ENCODE measurements at regions not wholly inside any gene's neighbourhood (a gene's known extent, or its start where the extent isn't known, plus 50 kb on each side); places are given as distances from the start of the nearest gene placed in this dataset.
A peak's percentile ranks its signal among the peaks of the same experiment; 100 is the strongest.
"Not testable (repeated sequence)": the region's sequence is repeated elsewhere in the genome, so short reads cannot be mapped to it uniquely, and the experiment has no call there.

GRCh38 chr6:53428886-53429285 is 80.1 kb upstream of the ELOVL5 start:
- no peaks in the 10 kb centered on the region for H3K27me3 ChIP-seq (replicated peaks in 2 of 5; ENCODE audit: control insufficient read depth in 4 of 5, insufficient read depth in 5 of 5, low read length in 4 of 5)
- H3K9me3 ChIP-seq (ENCODE audit: control extremely low read depth in 1 of 5, control insufficient read depth in 4 of 5, insufficient read depth in 2 of 5, low read depth in 1 of 5, low read length in 4 of 5): no peaks in the 10 kb centered on the region
- DNase-seq: no peak
- no peaks in the 10 kb centered on the region for H3K36me3 ChIP-seq (ENCODE audit: control insufficient read depth in 4 of 4, insufficient read depth in 4 of 4, low read length in 3 of 4)
- H3K4me1 ChIP-seq (ENCODE audit: control extremely low read depth in 1 of 4, control insufficient read depth in 4 of 4, insufficient read depth in 4 of 4, low read length in 3 of 4): peaks cover 0 to 8% (median 0%) of the 10 kb centered on the region in 4 experiments
- ChIA-PET CTCF (interaction anchor here (1.0 to 1.8 kb wide), 3 partner anchors 8 to 256 kb away, joined by 3 to 5 read pairs (median 3); no protein-coding TSS in a partner anchor), POLR2A (no interaction called here)
- no peak overlapping the region for H3K4me3 ChIP-seq (ENCODE audit: control insufficient read depth in 1 of 7, extremely low read depth in 1 of 7, insufficient read depth in 4 of 7, low read depth in 2 of 7, low read length in 6 of 7)
- H3K27ac ChIP-seq (ENCODE audit: insufficient read depth in 1 of 2, low read depth in 1 of 2, low read length in 2 of 2, poor library complexity in 1 of 2, severe bottlenecking in 2 of 2): no peak overlapping the region
- WGBS (ENCODE audit: insufficient coverage): 100% methylated on average over 1 of the region's 1 CpG

- no peak for DNase-seq
- ChIA-PET POLR2A (interaction anchor here (0.7 kb wide), 1 partner anchor 272 kb away, joined by 3 read pairs; no protein-coding TSS in a partner anchor), CTCF (interaction anchor here (0.9 to 1.5 kb wide), 2 partner anchors 9 to 182 kb away, joined by 3 read pairs; no protein-coding TSS in a partner anchor)
- peaks cover 0 to 8% (median 0%) of the 10 kb centered on the region in 4 experiments for H3K4me1 ChIP-seq (ENCODE audit: control extremely low read depth in 1 of 4, control insufficient read depth in 4 of 4, insufficient read depth in 4 of 4, low read length in 3 of 4)
- H3K4me3 ChIP-seq (ENCODE audit: control insufficient read depth in 1 of 7, extremely low read depth in 1 of 7, insufficient read depth in 4 of 7, low read depth in 2 of 7, low read length in 6 of 7): no peak overlapping the region
- no peaks in the 10 kb centered on the region for H3K27me3 ChIP-seq (replicated peaks in 2 of 5; ENCODE audit: control insufficient read depth in 4 of 5, insufficient read depth in 5 of 5, low read length in 4 of 5)
- no peaks in the 10 kb centered on the region for H3K9me3 ChIP-seq (ENCODE audit: control extremely low read depth in 1 of 5, control insufficient read depth in 4 of 5, insufficient read depth in 2 of 5, low read depth in 1 of 5, low read length in 4 of 5)
- WGBS (ENCODE audit: insufficient coverage): no CpG with 5 or more reads among the region's 4 CpGs
- no peaks in the 10 kb centered on the region for H3K36me3 ChIP-seq (ENCODE audit: control insufficient read depth in 4 of 4, insufficient read depth in 4 of 4, low read length in 3 of 4)
- no peak overlapping the region for H3K27ac ChIP-seq (ENCODE audit: insufficient read depth in 1 of 2, low read depth in 1 of 2, low read length in 2 of 2, poor library complexity in 1 of 2, severe bottlenecking in 2 of 2)
Measured at GRCh38 chr6:53426667-53427270, 78.0 kb upstream of the ELOVL5 start.

- no peak overlapping the region for H3K27ac ChIP-seq (ENCODE audit: insufficient read depth in 1 of 2, low read depth in 1 of 2, low read length in 2 of 2, poor library complexity in 1 of 2, severe bottlenecking in 2 of 2)
- H3K27me3 ChIP-seq (replicated peaks in 2 of 5; ENCODE audit: control insufficient read depth in 4 of 5, insufficient read depth in 5 of 5, low read length in 4 of 5): no peaks in the 10 kb centered on the region
- ChIA-PET POLR2A (interaction anchor here (0.7 kb wide), 1 partner anchor 271 kb away, joined by 3 read pairs; no protein-coding TSS in a partner anchor), CTCF (no interaction called here)
- no peaks in the 10 kb centered on the region for H3K36me3 ChIP-seq (ENCODE audit: control insufficient read depth in 4 of 4, insufficient read depth in 4 of 4, low read length in 3 of 4)
- no peaks in the 10 kb centered on the region for H3K9me3 ChIP-seq (ENCODE audit: control extremely low read depth in 1 of 5, control insufficient read depth in 4 of 5, insufficient read depth in 2 of 5, low read depth in 1 of 5, low read length in 4 of 5)
- no CpG with 5 or more reads among the region's 3 CpGs for WGBS (ENCODE audit: insufficient coverage)
- no peak for DNase-seq
- H3K4me1 ChIP-seq (ENCODE audit: control extremely low read depth in 1 of 4, control insufficient read depth in 4 of 4, insufficient read depth in 4 of 4, low read length in 3 of 4): peaks cover 0 to 8% (median 0%) of the 10 kb centered on the region in 4 experiments
- H3K4me3 ChIP-seq (ENCODE audit: control insufficient read depth in 1 of 7, extremely low read depth in 1 of 7, insufficient read depth in 4 of 7, low read depth in 2 of 7, low read length in 6 of 7): no peak overlapping the region
Measured at GRCh38 chr6:53426117-53426516, 77.4 kb upstream of the ELOVL5 start.

- H3K36me3 ChIP-seq (ENCODE audit: control insufficient read depth in 4 of 4, insufficient read depth in 4 of 4, low read length in 3 of 4): no peaks in the 10 kb centered on the region
- ChIA-PET POLR2A (no interaction called here), CTCF (interaction anchor here (1.0 to 1.4 kb wide), 3 partner anchors 12 to 123 kb away, joined by 3 to 6 read pairs (median 3); no protein-coding TSS in a partner anchor)
- no peak overlapping the region for H3K4me3 ChIP-seq (ENCODE audit: control insufficient read depth in 1 of 7, extremely low read depth in 1 of 7, insufficient read depth in 4 of 7, low read depth in 2 of 7, low read length in 6 of 7)
- no peak for DNase-seq
- peaks cover 0 to 8% (median 0%) of the 10 kb centered on the region in 4 experiments for H3K4me1 ChIP-seq (ENCODE audit: control extremely low read depth in 1 of 4, control insufficient read depth in 4 of 4, insufficient read depth in 4 of 4, low read length in 3 of 4)
- no peak overlapping the region for H3K27ac ChIP-seq (ENCODE audit: insufficient read depth in 1 of 2, low read depth in 1 of 2, low read length in 2 of 2, poor library complexity in 1 of 2, severe bottlenecking in 2 of 2)
- no peaks in the 10 kb centered on the region for H3K9me3 ChIP-seq (ENCODE audit: control extremely low read depth in 1 of 5, control insufficient read depth in 4 of 5, insufficient read depth in 2 of 5, low read depth in 1 of 5, low read length in 4 of 5)
- 96% methylated on average over 7 of the region's 9 CpGs for WGBS (ENCODE audit: insufficient coverage)
- H3K27me3 ChIP-seq (replicated peaks in 2 of 5; ENCODE audit: control insufficient read depth in 4 of 5, insufficient read depth in 5 of 5, low read length in 4 of 5): no peaks in the 10 kb centered on the region
Measured at GRCh38 chr6:53424976-53425718, 76.4 kb upstream of the ELOVL5 start.

- Histone ChIP-seq H3K9me3 (ENCODE audit: control extremely low read depth in 1 of 5, control insufficient read depth in 4 of 5, insufficient read depth in 2 of 5, low read depth in 1 of 5, low read length in 4 of 5) (no peaks in the 10 kb centered on the region), H3K36me3 (ENCODE audit: control insufficient read depth in 4 of 4, insufficient read depth in 4 of 4, low read length in 3 of 4) (no peaks in the 10 kb centered on the region), H3K27me3 (replicated peaks in 2 of 5; ENCODE audit: control insufficient read depth in 4 of 5, insufficient read depth in 5 of 5, low read length in 4 of 5) (no peaks in the 10 kb centered on the region), H3K4me3 (ENCODE audit: control insufficient read depth in 1 of 7, extremely low read depth in 1 of 7, insufficient read depth in 4 of 7, low read depth in 2 of 7, low read length in 6 of 7) (no peak overlapping the region), H3K4me1 (ENCODE audit: control extremely low read depth in 1 of 4, control insufficient read depth in 4 of 4, insufficient read depth in 4 of 4, low read length in 3 of 4) (peaks cover 0 to 8% (median 0%) of the 10 kb centered on the region in 4 experiments), H3K27ac (ENCODE audit: insufficient read depth in 1 of 2, low read depth in 1 of 2, low read length in 2 of 2, poor library complexity in 1 of 2, severe bottlenecking in 2 of 2) (no peak overlapping the region)
- DNase-seq: peak in 2 of 3 donors; percentile 14 to 20
- CTCF ChIA-PET: interaction anchor here (1.0 to 1.4 kb wide), 3 partner anchors 13 to 122 kb away, joined by 3 to 6 read pairs (median 3); no protein-coding TSS in a partner anchor
- POLR2A ChIA-PET: no interaction called here
Measured at GRCh38 chr6:53424300-53424699, 75.5 kb upstream of the ELOVL5 start.

- H3K9me3 ChIP-seq (ENCODE audit: control extremely low read depth in 1 of 5, control insufficient read depth in 4 of 5, insufficient read depth in 2 of 5, low read depth in 1 of 5, low read length in 4 of 5); H3K4me1 ChIP-seq (ENCODE audit: control extremely low read depth in 1 of 4, control insufficient read depth in 4 of 4, insufficient read depth in 4 of 4, low read length in 3 of 4); DNase-seq; H3K36me3 ChIP-seq (ENCODE audit: control insufficient read depth in 4 of 4, insufficient read depth in 4 of 4, low read length in 3 of 4); H3K4me3 ChIP-seq (ENCODE audit: control insufficient read depth in 1 of 7, extremely low read depth in 1 of 7, insufficient read depth in 4 of 7, low read depth in 2 of 7, low read length in 6 of 7); H3K27ac ChIP-seq (ENCODE audit: insufficient read depth in 1 of 2, low read depth in 1 of 2, low read length in 2 of 2, poor library complexity in 1 of 2, severe bottlenecking in 2 of 2); H3K27me3 ChIP-seq (replicated peaks in 2 of 5; ENCODE audit: control insufficient read depth in 4 of 5, insufficient read depth in 5 of 5, low read length in 4 of 5); POLR2A ChIA-PET: not testable (repeated sequence)
- CTCF ChIA-PET: interaction anchor here (0.6 to 1.4 kb wide), 2 partner anchors 122 to 123 kb away, joined by 3 read pairs; no protein-coding TSS in a partner anchor
Measured at GRCh38 chr6:53423560-53423959, 74.8 kb upstream of the ELOVL5 start.

GRCh38 chr6:53419026-53419425 is 70.3 kb upstream of the ELOVL5 start:
- WGBS (ENCODE audit: insufficient coverage): 100% methylated on average over 1 of the region's 1 CpG
- CTCF ChIA-PET: interaction anchor here (0.6 kb wide), 1 partner anchor 118 kb away, joined by 3 read pairs; no protein-coding TSS in a partner anchor
- POLR2A ChIA-PET: no interaction called here

More at GRCh38 chr6:53419026-53419425, 70.3 kb upstream of the ELOVL5 start:
- DNase-seq: no peak
- Histone ChIP-seq H3K4me3 (ENCODE audit: control insufficient read depth in 1 of 7, extremely low read depth in 1 of 7, insufficient read depth in 4 of 7, low read depth in 2 of 7, low read length in 6 of 7) (no peak overlapping the region), H3K27me3 (replicated peaks in 2 of 5; ENCODE audit: control insufficient read depth in 4 of 5, insufficient read depth in 5 of 5, low read length in 4 of 5) (no peaks in the 10 kb centered on the region), H3K27ac (ENCODE audit: insufficient read depth in 1 of 2, low read depth in 1 of 2, low read length in 2 of 2, poor library complexity in 1 of 2, severe bottlenecking in 2 of 2) (no peak overlapping the region), H3K9me3 (ENCODE audit: control extremely low read depth in 1 of 5, control insufficient read depth in 4 of 5, insufficient read depth in 2 of 5, low read depth in 1 of 5, low read length in 4 of 5) (no peaks in the 10 kb centered on the region), H3K4me1 (ENCODE audit: control extremely low read depth in 1 of 4, control insufficient read depth in 4 of 4, insufficient read depth in 4 of 4, low read length in 3 of 4) (peaks cover 0 to under 1% (median 0%) of the 10 kb centered on the region in 4 experiments), H3K36me3 (ENCODE audit: control insufficient read depth in 4 of 4, insufficient read depth in 4 of 4, low read length in 3 of 4) (no peaks in the 10 kb centered on the region)

Measured in common myeloid progenitor, CD34-positive (primary cell).